ENCODE measurements at regions not wholly inside any gene's neighbourhood (a gene's known extent, or its start where the extent isn't known, plus 50 kb on each side); places are given as distances from the start of the nearest gene placed in this dataset.

DNA sequence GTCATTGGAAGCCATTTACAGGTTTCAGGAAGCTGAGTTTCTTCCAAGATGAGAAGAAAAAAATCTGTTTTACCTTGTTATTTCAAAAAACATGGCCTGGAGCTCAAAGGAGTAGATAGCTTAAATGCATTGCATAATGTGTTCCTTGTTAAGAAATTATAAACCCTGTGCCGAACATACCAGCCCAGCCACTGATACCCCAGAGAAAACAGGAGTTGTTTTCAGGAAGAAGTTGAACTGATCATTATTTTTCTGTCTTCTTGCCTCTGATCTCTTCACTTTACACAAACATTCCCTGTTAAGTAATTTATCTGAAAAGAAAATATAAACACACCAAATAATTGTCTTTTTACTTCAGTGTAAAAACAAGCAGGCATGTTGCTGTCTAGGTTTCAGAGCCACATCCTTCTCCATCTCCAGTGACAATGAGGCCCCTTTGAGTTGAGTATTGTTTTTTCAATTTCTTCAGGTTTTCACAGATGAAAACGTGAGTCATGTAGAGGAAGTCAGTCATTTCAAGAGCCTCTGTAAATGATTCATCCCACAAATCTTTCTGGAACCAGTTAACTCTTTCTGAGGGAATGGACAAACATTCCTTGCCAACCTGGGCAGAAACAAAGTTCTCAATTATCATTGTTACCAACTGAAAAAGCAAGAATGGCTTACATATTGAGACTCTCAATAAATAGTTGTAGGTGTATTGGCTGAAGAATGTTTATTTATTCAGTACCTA is 244.2 kb downstream of the IPMK start:
- intact Hi-C loops (cut with DNase I): no loop called here
- DNase-seq: no peak

DNA sequence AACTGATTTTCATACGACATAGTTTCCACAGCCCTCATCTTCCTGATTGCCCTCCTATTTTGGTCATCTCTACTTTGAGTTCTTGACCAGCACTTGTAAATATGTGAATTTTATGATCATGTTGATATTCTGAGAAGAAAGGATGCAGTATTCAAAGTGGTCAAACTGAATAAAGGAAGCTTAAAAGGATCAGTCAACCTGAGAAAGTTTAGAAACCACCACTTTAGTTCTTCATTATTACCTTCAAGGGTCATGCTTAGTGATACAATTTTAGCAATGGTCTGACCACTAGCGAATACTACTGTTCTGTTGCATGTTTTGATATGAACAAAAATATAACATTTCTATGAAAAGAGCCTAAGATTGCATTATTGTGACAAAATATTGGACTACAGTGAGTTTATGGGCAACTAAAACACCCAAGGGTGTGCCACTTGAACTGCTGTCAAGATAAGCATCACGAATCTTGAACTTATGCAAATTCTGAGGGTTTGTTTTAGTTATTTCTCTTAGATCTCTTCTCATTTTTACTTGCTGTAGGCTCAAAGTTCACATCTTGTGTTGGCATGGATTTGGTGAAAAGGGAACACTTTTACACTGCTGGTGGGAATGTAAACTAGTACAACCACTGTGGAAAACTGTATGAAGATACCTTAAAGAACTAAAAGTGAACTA is 247.7 kb downstream of the IPMK start:
- no peak for DNase-seq
- intact Hi-C loops (cut with DNase I): no loop called here

DNA sequence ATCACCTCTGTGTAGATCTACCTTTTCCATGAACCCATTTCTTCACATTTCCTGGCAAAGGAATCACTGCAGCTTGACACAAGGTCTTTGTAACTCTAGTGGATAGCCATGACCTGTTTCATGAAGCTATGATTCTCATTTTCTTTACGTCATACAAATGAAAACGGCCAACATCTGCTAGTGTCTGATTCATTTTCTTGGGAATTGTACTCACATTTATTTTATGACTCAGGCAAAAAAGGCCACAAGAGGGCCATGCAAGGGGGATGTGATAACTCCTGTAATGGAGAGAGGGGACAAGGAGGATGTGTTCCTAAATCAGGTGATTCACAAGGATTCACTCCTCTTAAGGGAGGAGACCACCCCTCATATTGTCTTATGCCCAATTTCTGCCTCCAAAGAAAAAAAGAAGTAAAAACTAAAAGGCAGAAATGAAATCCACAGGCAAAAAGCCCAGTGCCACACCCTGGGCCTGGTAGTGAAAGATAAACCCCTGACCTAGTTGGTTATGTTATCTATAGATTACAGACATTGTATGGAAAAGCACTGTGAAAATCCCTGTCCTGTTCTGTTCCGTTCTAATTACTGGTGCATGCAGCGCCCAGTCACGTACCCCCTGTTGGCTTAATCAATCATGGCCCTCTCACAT is 249.9 kb downstream of the IPMK start:
- no peak for DNase-seq
- intact Hi-C loops (cut with DNase I): no loop called here

DNA sequence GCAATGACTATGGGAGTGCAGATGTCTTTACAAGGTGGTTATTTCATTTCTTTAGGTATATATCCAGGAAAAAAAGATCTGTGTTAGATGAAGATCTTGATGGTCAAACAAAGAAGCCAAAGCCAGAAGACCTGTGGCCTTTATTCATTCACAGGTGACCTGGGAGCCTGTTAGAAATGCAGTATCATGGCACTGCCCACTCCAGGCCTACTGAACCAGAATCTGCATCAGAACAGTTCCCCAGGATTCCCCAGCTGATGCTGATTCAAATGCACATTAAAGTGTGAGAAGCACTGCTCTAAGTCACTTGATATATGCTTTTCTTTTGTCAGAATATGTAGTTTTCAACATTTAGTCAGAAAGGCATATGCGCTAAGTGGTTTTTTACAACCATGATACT is 251.1 kb downstream of the IPMK start:
- DNase-seq: no peak
- intact Hi-C loops (cut with DNase I): no loop called here

DNA sequence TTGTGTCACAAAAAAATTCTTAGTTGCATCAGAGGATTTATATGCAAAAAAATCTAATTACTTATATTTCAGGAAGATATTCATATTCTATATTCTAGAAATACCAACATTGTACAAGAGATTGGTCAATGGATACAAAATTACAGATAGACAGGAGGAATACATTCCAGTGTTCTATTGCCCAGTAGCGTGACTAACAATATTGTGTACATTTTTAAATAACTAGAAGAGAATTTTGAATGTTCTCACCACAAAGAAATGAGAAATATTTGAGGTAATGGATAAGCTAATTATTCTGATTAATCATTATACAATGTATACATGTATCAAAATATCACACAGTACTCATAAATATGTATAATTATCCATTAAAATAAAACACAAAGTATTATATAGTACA is 253.3 kb downstream of the IPMK start:
- DNase-seq: no peak
- intact Hi-C loops (cut with DNase I): no loop called here

DNA sequence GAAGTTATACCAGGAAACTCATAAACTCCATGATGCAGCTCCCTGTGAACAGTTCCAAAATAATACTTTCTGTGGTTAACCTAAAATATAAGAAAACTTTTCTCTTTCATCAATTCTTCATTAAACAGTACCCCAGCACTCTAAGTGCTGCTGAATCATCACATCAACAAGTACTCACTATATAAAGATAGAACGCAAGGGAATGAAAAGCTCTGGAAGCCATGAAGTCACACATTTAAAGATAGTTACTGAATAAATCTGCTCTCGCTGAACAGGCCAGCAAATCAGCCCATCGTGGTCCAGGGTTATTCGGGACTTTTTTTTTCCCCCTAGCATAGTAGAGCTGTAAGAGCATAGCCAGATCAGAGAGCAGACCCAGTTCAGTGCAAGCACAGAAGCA is 254.3 kb downstream of the IPMK start:
- DNase-seq: no peak
- intact Hi-C loops (cut with DNase I): no loop called here

DNA sequence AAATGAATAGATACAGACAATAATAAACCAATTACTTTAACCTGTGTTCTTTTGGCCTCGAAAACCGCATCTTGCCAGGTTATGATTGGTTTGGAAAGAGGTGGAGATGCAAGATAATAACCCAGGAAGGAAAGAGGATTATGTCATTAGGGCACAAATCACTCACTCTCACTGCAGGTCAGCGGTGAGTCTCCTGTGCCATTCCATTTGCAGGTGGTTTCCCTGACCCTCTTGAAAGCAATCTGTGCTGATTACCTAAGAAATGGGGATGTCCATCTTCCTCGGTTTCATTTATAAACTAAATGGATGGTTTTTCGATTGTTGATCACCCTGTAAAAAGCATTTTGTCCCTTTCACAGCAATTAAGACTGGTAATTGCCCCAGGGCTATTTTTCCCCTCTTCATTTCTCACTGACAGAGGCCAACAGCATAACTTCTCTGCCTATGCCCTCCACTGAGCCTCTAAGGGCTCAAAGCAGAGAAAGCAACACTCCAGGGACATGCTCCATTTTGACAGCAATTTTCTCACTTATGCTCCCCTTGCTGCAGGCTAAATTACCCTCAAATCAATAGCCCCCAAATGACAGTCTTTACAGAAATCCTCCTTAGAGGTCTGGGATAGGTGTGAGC is 257.5 kb downstream of the IPMK start:
- intact Hi-C loops (cut with DNase I): no loop called here
- no peak for DNase-seq

DNA sequence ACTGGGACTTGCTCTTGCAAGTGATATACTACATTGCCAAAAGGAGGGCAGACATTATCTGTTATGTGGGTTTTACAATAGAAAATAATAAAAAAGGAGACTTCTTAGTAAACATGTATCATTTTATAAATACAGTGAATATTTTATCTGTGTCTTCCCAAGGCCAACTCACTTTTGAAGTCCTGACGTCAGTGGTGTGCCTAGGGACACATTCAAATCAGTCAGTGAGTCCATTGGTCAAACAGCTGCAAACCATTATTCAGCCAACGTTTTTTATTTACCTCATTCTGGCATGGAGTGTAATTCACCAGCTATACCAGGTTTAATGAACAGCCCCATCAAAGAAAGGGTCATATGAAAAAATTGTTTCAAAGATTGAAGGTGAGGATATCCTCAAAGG is 263.7 kb downstream of the IPMK start:
- DNase-seq: no peak
- intact Hi-C loops (cut with DNase I): no loop called here

DNA sequence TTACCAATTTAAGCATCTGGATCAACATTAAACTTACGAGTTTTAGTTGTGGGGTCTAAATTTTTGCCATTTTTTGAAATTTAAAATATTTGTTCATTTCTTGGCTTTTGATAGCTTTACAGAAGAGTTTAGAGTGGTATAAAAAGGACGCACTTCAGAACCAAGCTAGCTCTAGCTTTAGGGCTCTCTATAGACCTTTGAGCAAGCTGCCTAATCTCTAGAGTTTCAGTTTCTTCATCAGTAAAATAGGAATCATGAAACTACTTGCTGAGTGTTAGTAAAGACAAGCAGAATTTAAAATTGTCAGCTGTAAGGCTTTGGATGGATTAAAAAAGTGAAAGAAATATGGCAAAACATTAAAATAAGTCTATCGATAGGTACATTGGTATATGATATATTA is 266.5 kb downstream of the IPMK start:
- intact Hi-C loops (cut with DNase I): no loop called here
- DNase-seq: no peak

DNA sequence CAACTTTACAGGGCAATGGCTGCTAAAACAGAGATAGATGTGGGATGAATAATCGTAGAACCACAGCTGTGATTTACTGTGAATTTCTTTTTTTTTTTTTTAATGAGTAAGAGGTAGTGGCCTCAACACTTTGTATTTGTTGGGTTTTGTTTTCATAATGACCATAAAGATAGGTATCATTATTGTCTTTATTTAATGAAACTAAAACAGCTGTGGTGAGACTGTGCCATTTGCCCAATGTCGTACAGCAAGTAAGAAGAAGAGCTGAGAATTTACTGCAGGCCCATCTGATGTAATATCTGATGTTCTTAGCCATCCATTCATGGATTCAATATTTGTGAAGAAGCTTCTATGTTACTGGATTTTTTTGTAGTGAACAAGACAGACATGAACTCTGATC is 271.2 kb downstream of the IPMK start:
- DNase-seq: no peak
- intact Hi-C loops (cut with DNase I): no loop called here

DNA sequence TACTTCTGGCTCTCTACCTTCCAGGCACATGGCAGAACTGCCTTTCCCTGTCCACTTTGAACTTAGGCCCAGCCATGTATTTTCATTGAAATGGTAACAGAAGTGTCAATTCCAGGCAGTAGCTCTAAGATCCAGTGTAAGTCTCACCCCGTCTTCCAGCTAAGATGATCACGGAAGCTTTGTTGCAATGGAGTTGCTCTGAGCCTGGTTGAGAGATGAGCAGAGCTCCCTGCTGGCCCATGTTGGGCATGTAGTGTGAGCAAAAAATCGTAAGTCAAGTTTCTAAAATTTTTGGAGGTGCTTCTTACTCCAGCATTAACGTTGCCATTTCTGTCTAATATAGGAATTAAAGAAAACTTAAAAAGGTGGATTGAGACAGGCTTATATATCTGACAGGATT is 274.4 kb downstream of the IPMK start:
- no peak for DNase-seq
- intact Hi-C loops (cut with DNase I): no loop called here

DNA sequence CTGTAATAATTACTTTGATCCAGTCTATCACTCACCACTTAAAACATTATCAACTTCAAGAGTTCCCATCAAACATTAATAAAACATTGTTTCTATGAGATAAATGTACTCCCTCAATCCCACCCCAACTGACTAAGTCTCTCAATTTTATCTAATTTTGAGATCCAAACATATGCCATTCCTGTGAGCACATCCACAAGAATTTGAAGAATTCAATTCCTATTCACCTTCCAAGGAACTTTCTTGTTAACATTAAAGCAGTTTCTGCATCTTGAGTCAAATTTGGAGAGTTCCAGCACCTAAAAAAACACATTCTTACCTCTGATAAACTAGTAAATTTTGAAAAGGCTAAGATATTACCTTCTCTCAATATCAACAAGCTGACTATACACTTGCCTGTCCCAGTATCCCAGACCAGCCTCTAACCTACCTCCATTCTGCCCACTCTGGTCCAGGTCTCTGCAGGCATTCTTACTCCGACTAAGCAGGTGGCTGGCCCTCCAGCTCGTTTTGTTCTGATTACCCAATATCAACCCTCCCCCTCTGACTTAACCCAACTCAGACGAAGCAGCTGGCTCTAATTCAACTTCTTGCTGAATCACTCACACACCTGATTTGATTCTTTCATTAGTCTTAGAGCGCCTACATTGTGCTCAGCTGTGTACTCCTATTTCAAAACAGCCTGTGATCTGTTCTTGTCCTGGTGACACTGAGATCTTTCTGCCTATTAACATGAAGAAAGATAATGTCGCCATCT is 275.2 kb downstream of the IPMK start:
- DNase-seq: peak in 4 of 42 donors; percentile 3 to 16 (median 6)
- intact Hi-C loops (cut with DNase I): no loop called here

DNA sequence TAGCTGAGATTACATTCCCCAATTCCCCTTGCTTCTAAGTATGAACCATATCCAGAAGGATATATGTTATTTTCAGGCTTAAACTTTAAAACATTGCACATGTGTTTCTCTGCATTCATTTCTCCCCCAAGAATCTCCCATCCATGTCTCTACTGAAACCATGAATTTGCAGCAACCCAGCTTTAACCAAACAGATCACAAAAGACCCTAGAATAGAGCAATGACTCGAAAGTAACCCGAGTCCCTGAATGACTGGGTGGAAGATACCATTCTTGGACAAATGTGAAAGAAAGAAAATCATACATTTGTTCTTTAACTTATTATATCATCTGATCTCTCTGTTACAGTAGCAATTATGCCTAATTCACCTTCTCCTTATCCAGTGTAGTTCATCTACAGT is 278.7 kb downstream of the IPMK start:
- intact Hi-C loops (cut with DNase I): no loop called here

DNA sequence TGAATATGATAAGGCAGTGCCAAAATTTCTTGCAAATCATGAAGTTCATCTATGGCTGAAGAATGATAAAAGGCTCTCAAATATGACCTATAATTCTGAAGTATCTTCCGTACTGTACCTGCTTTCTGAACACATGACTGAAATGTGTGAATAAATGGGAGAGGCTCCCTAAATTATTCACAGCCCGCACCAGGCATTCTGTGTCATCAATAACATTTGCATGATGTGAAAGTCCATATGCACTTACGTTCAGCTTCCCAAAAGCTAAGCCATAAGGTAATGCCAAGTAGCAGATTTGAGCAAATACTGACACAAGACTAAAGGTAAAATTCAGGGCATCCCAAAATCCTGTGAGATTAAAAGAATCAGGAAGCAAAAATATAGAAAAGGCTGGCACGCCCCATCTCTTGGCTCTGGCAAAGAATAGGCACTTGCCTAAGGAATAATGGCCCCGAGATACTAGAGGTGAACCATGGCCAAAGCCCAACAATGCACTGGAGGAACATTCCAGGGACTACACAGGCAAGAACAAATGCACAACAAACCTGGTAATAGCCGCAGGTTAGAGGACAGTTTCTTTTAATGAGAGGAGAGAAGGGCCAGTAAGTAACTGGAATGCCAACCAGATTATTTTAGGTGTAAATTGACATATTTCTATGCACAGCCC is 280.5 kb downstream of the IPMK start:
- intact Hi-C loops (cut with DNase I): no loop called here
- no peak for DNase-seq

More for the DNA sequence above, 278.7 kb downstream of the IPMK start:
- no peak for DNase-seq

DNA sequence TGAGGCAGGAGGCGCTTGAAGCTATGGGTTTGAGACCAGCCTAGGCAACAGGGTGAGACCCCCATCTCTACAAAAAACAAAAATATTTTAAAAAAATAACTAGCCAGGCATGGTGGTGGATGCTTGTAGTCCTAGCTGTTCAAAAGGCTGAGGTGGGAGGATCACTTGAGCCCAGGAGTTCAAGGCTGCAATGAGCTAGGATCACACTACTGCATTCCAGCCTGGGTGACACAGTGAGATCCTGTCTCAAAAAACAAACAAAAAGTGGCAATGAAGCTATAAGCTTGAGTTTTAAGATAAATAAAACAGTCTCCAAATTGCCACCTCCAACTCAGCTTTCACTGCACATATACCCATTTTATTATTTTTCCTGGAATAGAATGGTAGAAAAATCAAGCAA is 281.3 kb downstream of the IPMK start:
- intact Hi-C loops (cut with DNase I): no loop called here
- DNase-seq: no peak

DNA sequence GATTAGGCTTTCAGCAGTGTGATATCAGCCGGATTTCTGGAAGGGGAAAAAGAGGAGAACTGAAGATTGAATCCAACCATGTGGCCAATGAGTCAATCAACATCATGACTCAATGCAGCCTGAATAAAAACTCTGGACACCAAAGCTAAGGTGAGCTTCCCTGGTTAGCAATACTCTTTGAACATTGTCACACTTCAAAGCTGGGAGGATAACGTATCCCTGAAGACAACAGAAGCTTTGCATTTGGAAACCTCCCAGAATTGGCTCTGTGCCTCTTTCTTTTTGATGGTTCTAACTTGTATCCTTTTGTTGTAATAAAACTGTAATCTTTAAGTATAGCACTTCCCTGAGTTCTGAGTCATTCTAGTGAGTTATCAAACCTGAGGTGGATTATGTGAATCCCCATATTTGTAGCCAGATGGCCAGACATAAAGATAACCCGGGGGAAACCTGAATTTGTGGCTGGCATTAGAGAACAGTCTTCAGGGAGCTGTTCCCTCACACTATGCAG is 284.4 kb downstream of the IPMK start:
- intact Hi-C loops (cut with DNase I): no loop called here
- no peak for DNase-seq

DNA sequence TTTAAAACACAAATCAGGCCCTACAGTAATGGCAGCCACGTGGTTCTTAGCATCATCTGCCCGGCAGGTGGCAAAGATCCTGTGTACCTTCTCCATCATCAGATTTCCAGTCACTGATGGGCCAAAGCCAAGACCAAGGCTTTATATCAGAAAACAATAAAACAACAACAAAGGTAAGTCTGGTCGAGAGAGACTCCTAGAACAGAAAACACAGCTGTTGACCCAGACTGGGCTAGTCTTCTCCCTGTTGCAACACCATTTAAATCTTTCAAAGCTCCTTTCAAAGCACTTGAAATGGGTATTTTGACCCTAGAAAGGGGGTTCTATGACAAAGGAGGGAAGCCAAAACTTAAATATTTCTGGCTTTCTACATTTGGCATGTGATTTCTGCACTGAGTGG is 285.6 kb downstream of the IPMK start:
- no peak for DNase-seq
- intact Hi-C loops (cut with DNase I): no loop called here

DNA sequence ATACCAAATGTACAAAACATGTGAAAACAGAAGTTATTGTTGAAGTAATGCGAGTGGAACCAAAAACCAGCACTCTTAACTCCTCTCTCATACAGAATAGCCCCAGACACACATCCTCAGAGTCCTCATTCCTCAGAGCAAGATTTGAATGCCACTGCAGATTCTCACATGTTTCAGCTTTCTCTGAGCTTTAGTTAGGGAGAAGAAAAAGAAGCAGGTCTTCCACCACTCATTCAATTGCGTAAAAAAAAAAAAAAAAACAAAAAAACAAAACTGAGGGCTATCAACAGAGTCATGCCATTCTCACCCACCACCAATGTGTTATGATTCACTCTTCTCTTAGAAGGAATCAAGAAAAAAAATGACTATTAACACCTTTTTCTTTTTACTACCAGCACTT is 287.7 kb downstream of the IPMK start:
- intact Hi-C loops (cut with DNase I): no loop called here
- no peak for DNase-seq

DNA sequence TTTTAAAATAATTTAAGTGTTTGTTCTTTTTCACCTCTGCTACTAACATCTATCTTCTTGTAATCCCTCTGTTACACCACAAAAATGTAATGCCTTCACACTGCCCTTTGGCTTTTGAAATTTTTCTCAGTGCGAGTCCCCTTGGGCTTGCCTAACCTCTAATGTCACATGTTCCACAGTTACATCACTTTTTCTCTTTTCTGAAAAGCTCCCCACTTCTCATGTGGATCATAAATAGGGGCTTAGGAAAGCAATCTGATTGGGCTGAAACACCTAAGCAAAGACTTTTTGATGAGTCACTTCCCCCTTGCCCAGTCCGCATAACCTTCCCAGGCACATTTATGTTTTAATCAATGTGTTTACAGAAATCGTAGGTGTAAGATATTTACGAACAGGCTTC is 288.2 kb downstream of the IPMK start:
- intact Hi-C loops (cut with DNase I): no loop called here
- DNase-seq: no peak
